ENCODE measurements at regions not wholly inside any gene's neighbourhood (a gene's known extent, or its start where the extent isn't known, plus 50 kb on each side); places are given as distances from the start of the nearest gene placed in this dataset.

DNA sequence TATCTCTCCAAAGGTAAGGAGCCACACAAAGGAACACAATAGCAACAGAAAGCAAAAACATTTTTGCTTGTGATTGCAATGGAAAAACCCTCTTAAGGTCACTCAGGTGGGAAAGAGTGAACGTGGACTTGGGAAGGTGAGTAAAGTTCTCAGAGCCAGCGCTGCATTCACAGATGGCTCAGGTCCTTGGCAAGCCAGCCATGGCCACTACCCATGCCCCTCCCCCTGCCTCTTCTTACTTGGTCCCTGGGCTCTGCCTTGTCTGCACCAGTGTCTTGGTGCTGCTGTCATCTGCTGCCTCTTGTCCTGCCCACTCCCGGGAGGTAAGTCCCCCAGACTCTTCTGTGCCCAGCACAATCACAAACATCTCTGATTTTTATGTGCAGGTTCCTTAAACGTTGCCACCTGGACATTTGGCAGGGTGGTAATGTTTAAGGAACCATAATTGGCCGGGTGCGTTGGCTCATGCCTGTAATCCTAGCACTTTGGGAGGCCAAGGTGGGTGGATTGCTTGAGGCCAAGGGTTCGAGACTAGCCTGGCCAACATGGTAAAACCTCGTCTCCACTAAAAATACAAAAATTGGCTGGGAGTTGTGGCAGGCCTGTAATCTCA is 74.6 kb downstream of the FEM1C start:
- H3K36me3 ChIP-seq (replicated peaks): no peaks in the 10 kb centered on the region
- H3K9me3 ChIP-seq: no peaks in the 10 kb centered on the region
- no peak for DNase-seq (ENCODE audit: low spot score in 2 of 2)
- in situ Hi-C loops (cut with MboI; ENCODE audit: low sequenced_read_pairs): no loop called here
- H3K4me3 ChIP-seq: no peak overlapping the region
- no peaks in the 10 kb centered on the region for H3K27me3 ChIP-seq (ENCODE audit: low read depth)
- H3K4me1 ChIP-seq: peaks cover 13% of the 10 kb centered on the region

DNA sequence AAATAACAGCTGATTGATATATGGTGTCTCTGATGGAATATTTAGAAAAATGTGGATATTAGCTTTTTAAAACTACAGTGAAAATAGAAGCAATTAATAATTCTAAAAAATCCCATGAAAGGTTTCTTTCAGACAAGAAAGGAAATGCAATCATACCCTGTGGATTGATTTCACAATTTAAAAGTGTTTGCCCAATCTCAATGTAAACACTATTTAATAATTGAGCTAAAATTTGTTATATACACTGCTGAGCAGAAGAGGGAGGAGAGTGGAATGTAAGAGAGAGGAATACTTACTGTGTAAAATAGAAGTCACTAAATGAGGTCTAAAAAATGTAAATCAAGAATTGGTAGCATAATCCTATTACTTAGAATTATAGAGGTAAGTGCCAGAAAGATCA is 76.9 kb downstream of the FEM1C start:
- H3K36me3 ChIP-seq (replicated peaks): no peaks in the 10 kb centered on the region
- no peak for DNase-seq (ENCODE audit: low spot score in 2 of 2)
- in situ Hi-C loops (cut with MboI; ENCODE audit: low sequenced_read_pairs): no loop called here

GRCh38 chr5:115465431-115465830 is 79.1 kb downstream of the FEM1C start:
- H3K4me3 ChIP-seq: no peak overlapping the region
- H3K27me3 ChIP-seq (ENCODE audit: low read depth): no peaks in the 10 kb centered on the region
- H3K4me1 ChIP-seq: no peaks in the 10 kb centered on the region
- in situ Hi-C loops (cut with MboI; ENCODE audit: low sequenced_read_pairs): no loop called here
- no peaks in the 10 kb centered on the region for H3K9me3 ChIP-seq
- no peak for DNase-seq (ENCODE audit: low spot score in 2 of 2)
- no peaks in the 10 kb centered on the region for H3K36me3 ChIP-seq (replicated peaks)

More for the DNA sequence above, 76.9 kb downstream of the FEM1C start:
- Histone ChIP-seq H3K9me3 (no peaks in the 10 kb centered on the region), H3K27me3 (ENCODE audit: low read depth) (no peaks in the 10 kb centered on the region), H3K4me1 (peaks cover 7% of the 10 kb centered on the region), H3K4me3 (no peak overlapping the region)

DNA sequence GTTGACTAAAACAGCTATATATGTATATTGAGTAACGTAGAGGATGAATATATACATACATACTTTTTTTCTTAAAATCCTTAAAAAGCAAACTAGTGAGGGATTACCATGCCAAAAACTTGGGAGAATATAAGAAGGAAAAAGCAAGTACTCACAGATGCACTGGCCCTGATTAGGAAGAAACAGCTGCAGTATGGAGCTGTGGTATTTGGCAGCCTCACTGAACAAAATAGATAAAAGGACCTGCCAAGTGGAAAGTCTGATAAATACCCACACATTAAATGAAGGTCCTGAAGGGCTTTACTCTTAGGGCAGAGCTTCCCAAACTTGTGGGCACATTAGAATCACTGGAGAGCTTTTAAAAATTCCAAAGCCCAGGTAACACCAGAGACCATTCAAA is 80.6 kb downstream of the FEM1C start:
- H3K9me3 ChIP-seq: no peaks in the 10 kb centered on the region
- H3K4me1 ChIP-seq: no peaks in the 10 kb centered on the region
- no peak for DNase-seq (ENCODE audit: low spot score in 2 of 2)
- no peaks in the 10 kb centered on the region for H3K27me3 ChIP-seq (ENCODE audit: low read depth)
- no peaks in the 10 kb centered on the region for H3K36me3 ChIP-seq (replicated peaks)
- in situ Hi-C loops (cut with MboI; ENCODE audit: low sequenced_read_pairs): no loop called here
- no peak overlapping the region for H3K4me3 ChIP-seq

DNA sequence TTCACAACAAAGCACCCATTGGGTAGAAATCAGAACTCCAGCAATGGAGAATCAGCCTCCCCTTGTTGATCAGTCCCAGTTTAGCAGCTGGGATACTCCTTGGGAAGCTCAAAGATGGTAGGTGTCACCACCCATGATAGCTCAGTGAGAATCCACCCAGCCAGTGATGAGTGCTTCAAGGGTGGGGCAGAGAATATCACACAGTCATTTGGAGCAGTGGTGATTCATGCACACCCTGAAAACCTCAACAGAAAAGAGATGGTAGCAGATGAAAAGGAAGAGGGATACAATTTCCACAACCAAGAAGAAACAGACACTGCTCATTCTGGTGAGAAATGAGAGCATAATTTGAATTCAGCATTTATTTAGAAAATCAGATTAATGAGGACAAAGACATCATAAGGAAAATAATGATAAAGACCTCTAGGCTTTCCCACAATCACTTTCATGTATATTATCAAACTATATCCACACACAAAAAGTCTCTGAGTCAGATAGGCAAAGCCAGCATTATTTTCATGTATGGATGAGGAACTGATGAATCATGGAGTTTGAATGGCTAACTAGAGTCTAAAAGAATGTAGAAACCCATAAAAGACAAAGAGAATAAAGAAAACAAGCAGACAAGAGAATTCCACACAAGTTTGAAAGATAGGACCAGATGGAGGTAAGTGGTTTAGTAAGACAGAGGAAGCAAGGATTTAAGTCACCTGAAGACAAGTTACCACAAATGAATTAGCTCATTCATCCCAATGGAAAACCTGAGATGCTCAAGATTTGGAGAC is 82.9 kb downstream of the FEM1C start:
- Histone ChIP-seq H3K4me3 (no peak overlapping the region), H3K36me3 (replicated peaks) (no peaks in the 10 kb centered on the region), H3K27me3 (ENCODE audit: low read depth) (no peaks in the 10 kb centered on the region), H3K9me3 (no peaks in the 10 kb centered on the region), H3K4me1 (no peaks in the 10 kb centered on the region)
- DNase-seq (ENCODE audit: low spot score in 2 of 2): no peak
- in situ Hi-C loops (cut with MboI; ENCODE audit: low sequenced_read_pairs): no loop called here

DNA sequence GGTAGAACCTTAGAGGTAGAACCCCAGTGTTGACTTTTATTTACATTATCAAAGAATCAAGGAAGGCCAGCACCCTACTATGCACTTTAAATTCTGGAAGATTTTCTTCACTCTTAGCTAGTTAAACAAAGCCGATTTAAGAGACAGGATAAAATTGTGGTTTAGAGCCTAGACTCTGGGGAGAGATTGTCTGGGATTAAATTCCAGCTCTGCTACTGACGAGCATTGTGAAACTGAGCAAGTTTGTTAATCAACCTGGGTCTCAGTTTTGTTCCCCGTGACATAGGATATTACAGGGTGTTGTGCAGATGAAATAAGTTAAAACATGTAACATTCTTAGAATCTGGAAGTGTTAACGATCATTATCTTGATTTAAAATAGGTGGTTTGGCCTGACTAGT is 83.5 kb downstream of the FEM1C start:
- Histone ChIP-seq H3K4me1 (no peaks in the 10 kb centered on the region), H3K9me3 (no peaks in the 10 kb centered on the region), H3K27me3 (ENCODE audit: low read depth) (no peaks in the 10 kb centered on the region), H3K36me3 (replicated peaks) (no peaks in the 10 kb centered on the region), H3K4me3 (no peak overlapping the region)
- in situ Hi-C loops (cut with MboI; ENCODE audit: low sequenced_read_pairs): no loop called here
- no peak for DNase-seq (ENCODE audit: low spot score in 2 of 2)

- DNase-seq (ENCODE audit: low spot score in 2 of 2): no peak
- Histone ChIP-seq H3K27me3 (ENCODE audit: low read depth) (no peaks in the 10 kb centered on the region), H3K4me3 (no peak overlapping the region), H3K36me3 (replicated peaks) (no peaks in the 10 kb centered on the region), H3K4me1 (no peaks in the 10 kb centered on the region), H3K9me3 (no peaks in the 10 kb centered on the region)
- in situ Hi-C loops (cut with MboI; ENCODE audit: low sequenced_read_pairs): no loop called here
Measured at GRCh38 chr5:115460472-115460871, 84.1 kb downstream of the FEM1C start.

DNA sequence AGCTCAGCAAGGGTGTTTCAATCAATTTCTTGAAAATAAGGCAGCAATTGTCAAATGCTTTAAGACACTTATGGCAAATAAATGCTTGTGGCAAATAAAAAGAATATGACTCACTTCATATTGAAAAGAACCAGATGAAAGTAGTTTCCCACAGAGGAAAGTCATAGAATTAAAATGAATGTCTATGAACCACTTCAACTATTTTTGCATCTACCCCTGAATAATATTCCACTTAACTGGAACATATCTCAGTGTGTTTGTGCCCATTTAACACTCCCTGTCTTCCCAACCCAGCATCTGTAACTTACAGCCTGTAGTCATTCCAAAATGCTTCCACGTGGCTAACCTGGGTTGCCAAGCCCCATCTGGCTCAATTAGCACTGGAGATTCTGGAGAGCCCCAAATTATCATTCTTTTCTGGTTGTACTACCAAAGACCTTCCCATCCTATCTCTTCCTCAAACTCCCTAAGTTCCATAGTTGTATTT is 84.7 kb downstream of the FEM1C start:
- in situ Hi-C loops (cut with MboI; ENCODE audit: low sequenced_read_pairs): no loop called here
- no peak for DNase-seq (ENCODE audit: low spot score in 2 of 2)
- Histone ChIP-seq H3K4me3 (no peak overlapping the region), H3K9me3 (no peaks in the 10 kb centered on the region), H3K4me1 (no peaks in the 10 kb centered on the region), H3K27me3 (ENCODE audit: low read depth) (no peaks in the 10 kb centered on the region), H3K36me3 (replicated peaks) (no peaks in the 10 kb centered on the region)

GRCh38 chr5:115458416-115458815 is 86.2 kb downstream of the FEM1C start:
- no peak for DNase-seq (ENCODE audit: low spot score in 2 of 2)
- Histone ChIP-seq H3K36me3 (replicated peaks) (no peaks in the 10 kb centered on the region), H3K4me3 (no peak overlapping the region), H3K27me3 (ENCODE audit: low read depth) (no peaks in the 10 kb centered on the region), H3K4me1 (no peaks in the 10 kb centered on the region), H3K9me3 (no peaks in the 10 kb centered on the region)
- in situ Hi-C loops (cut with MboI; ENCODE audit: low sequenced_read_pairs): no loop called here

GRCh38 chr5:115458003-115458409 is 86.6 kb downstream of the FEM1C start:
- in situ Hi-C loops (cut with MboI; ENCODE audit: low sequenced_read_pairs): no loop called here
- Histone ChIP-seq H3K36me3 (replicated peaks) (no peaks in the 10 kb centered on the region), H3K9me3 (no peaks in the 10 kb centered on the region), H3K4me1 (no peaks in the 10 kb centered on the region), H3K4me3 (no peak overlapping the region), H3K27me3 (ENCODE audit: low read depth) (no peaks in the 10 kb centered on the region)
- DNase-seq (ENCODE audit: low spot score in 2 of 2): peak in 1 of 2 experiments; percentile 18

- H3K4me1 ChIP-seq: no peaks in the 10 kb centered on the region
- in situ Hi-C loops (cut with MboI; ENCODE audit: low sequenced_read_pairs): no loop called here
- no peak overlapping the region for H3K4me3 ChIP-seq
- DNase-seq (ENCODE audit: low spot score in 2 of 2): no peak
- H3K27me3 ChIP-seq (ENCODE audit: low read depth): no peaks in the 10 kb centered on the region
- no peaks in the 10 kb centered on the region for H3K9me3 ChIP-seq
- no peaks in the 10 kb centered on the region for H3K36me3 ChIP-seq (replicated peaks)
Measured at GRCh38 chr5:115457571-115457970, 87.0 kb downstream of the FEM1C start.

GRCh38 chr5:115456539-115457040 is 88.0 kb downstream of the FEM1C start:
- H3K4me3 ChIP-seq: no peak overlapping the region
- in situ Hi-C loops (cut with MboI; ENCODE audit: low sequenced_read_pairs): no loop called here
- H3K27me3 ChIP-seq (ENCODE audit: low read depth): no peaks in the 10 kb centered on the region
- H3K9me3 ChIP-seq: no peaks in the 10 kb centered on the region
- H3K36me3 ChIP-seq (replicated peaks): no peaks in the 10 kb centered on the region
- H3K4me1 ChIP-seq: no peaks in the 10 kb centered on the region
- DNase-seq (ENCODE audit: low spot score in 2 of 2): no peak

- in situ Hi-C loops (cut with MboI; ENCODE audit: low sequenced_read_pairs): no loop called here
- H3K4me1 ChIP-seq: no peaks in the 10 kb centered on the region
- H3K27me3 ChIP-seq (ENCODE audit: low read depth): no peaks in the 10 kb centered on the region
- H3K9me3 ChIP-seq: no peaks in the 10 kb centered on the region
- DNase-seq (ENCODE audit: low spot score in 2 of 2): no peak
- H3K4me3 ChIP-seq: no peak overlapping the region
- no peaks in the 10 kb centered on the region for H3K36me3 ChIP-seq (replicated peaks)
Measured at GRCh38 chr5:115456056-115456455, 88.5 kb downstream of the FEM1C start.

- Histone ChIP-seq H3K9me3 (no peaks in the 10 kb centered on the region), H3K27me3 (ENCODE audit: low read depth) (no peaks in the 10 kb centered on the region), H3K36me3 (replicated peaks) (no peaks in the 10 kb centered on the region), H3K4me3 (no peak overlapping the region), H3K4me1 (no peaks in the 10 kb centered on the region)
- in situ Hi-C loops (cut with MboI; ENCODE audit: low sequenced_read_pairs): no loop called here
- DNase-seq (ENCODE audit: low spot score in 2 of 2): no peak
Measured at GRCh38 chr5:115455301-115455707, 89.3 kb downstream of the FEM1C start.
